ENCODE measurements at regions not wholly inside any gene's neighbourhood (a gene's known extent, or its start where the extent isn't known, plus 50 kb on each side); places are given as distances from the start of the nearest gene placed in this dataset.
"Not testable (repeated sequence)": the region's sequence is repeated elsewhere in the genome, so short reads cannot be mapped to it uniquely, and the experiment has no call there.

DNA sequence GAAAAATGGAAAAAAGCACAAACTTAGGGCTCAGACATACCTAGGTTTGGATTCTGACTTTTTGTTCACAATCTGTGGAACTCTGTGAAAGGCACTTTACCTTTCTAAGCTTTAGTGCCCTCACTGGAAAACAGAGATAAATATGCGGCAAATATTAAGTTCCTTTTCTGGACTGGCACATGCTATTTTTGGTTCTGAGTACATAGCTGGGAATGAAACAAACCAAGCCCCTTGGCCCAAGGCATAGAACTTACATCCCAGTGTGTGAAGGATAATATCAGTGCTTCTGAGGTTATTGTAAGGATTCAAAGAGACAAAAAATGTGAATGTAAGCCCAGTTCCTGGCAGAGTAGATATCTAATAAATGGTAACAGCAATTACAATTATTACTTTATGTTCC is 227.5 kb downstream of the ADAMTS15 start:
- H3K27me3 ChIP-seq (ENCODE audit: insufficient read depth, poor library complexity, severe bottlenecking), result peaks cover 2% of the 10 kb centered on the region
- DNase-seq (ENCODE audit: low read depth in 1 of 2, low spot score in 1 of 2), result no peak
- no peak overlapping the region for H3K4me3 ChIP-seq (replicated peaks; ENCODE audit: insufficient read depth, low read length)
- H3K27ac ChIP-seq (replicated peaks), result no peak overlapping the region
- TF ChIP-seq, protein P1, sequence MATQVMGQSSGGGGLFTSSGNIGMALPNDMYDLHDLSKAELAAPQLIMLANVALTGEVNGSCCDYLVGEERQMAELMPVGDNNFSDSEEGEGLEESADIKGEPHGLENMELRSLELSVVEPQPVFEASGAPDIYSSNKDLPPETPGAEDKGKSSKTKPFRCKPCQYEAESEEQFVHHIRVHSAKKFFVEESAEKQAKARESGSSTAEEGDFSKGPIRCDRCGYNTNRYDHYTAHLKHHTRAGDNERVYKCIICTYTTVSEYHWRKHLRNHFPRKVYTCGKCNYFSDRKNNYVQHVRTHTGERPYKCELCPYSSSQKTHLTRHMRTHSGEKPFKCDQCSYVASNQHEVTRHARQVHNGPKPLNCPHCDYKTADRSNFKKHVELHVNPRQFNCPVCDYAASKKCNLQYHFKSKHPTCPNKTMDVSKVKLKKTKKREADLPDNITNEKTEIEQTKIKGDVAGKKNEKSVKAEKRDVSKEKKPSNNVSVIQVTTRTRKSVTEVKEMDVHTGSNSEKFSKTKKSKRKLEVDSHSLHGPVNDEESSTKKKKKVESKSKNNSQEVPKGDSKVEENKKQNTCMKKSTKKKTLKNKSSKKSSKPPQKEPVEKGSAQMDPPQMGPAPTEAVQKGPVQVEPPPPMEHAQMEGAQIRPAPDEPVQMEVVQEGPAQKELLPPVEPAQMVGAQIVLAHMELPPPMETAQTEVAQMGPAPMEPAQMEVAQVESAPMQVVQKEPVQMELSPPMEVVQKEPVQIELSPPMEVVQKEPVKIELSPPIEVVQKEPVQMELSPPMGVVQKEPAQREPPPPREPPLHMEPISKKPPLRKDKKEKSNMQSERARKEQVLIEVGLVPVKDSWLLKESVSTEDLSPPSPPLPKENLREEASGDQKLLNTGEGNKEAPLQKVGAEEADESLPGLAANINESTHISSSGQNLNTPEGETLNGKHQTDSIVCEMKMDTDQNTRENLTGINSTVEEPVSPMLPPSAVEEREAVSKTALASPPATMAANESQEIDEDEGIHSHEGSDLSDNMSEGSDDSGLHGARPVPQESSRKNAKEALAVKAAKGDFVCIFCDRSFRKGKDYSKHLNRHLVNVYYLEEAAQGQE (IDR thresholded peaks at IDR 0.05; ENCODE audit: insufficient replicate concordance, low read depth), result no peak
- no peak for TF ChIP-seq GABPA (IDR thresholded peaks at IDR 0.05; ENCODE audit: low read depth)

DNA sequence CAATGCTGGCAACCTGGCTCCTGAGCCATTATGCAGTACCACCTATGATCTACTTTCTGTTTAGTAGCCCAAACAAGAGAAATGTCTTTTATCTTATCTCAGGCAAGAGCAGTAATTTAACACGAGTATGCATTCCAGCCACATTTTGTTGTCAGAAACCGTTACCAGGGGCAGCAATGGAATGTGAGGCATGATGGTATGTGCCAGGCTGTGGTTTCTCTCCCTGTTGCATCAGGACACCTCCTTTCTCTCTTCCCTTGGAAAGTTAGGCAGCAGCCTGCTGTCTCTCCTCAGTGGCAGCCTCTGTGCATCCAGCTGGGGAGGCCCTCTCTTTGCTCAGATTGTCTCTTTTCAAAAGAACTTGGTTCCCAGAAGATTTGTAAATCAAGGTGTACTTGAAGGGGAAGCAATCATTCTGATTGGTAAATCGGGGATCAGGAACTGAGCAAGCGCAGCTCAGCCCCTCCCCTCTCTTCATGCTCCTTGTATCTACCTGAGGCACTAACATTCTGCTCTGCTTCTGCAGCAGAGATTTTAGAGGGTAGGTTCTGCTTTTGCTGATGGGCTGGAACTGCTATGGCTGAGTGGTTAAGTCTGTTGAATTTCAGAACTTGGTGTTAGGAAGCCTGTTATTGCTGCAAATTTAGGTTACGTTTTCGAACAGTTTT is 229.2 kb downstream of the ADAMTS15 start:
- H3K4me3 ChIP-seq (replicated peaks; ENCODE audit: insufficient read depth, low read length), result no peak overlapping the region
- TF ChIP-seq, protein P1 (IDR thresholded peaks at IDR 0.05; ENCODE audit: insufficient replicate concordance, low read depth), result no peak
- no peak for TF ChIP-seq SPI1 (IDR thresholded peaks at IDR 0.05; ENCODE audit: borderline replicate concordance, low read depth)
- TF ChIP-seq, protein P2, sequence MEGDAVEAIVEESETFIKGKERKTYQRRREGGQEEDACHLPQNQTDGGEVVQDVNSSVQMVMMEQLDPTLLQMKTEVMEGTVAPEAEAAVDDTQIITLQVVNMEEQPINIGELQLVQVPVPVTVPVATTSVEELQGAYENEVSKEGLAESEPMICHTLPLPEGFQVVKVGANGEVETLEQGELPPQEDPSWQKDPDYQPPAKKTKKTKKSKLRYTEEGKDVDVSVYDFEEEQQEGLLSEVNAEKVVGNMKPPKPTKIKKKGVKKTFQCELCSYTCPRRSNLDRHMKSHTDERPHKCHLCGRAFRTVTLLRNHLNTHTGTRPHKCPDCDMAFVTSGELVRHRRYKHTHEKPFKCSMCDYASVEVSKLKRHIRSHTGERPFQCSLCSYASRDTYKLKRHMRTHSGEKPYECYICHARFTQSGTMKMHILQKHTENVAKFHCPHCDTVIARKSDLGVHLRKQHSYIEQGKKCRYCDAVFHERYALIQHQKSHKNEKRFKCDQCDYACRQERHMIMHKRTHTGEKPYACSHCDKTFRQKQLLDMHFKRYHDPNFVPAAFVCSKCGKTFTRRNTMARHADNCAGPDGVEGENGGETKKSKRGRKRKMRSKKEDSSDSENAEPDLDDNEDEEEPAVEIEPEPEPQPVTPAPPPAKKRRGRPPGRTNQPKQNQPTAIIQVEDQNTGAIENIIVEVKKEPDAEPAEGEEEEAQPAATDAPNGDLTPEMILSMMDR (IDR thresholded peaks at IDR 0.05; ENCODE audit: insufficient read depth, low read length), result no peak
- no peak for TF ChIP-seq POLR2AphosphoS5 (IDR thresholded peaks at IDR 0.05; ENCODE audit: low read depth)
- TF ChIP-seq GABPA (IDR thresholded peaks at IDR 0.05; ENCODE audit: low read depth), result no peak

GRCh38 chr11:130679247-130679646 is 230.8 kb downstream of the ADAMTS15 start:
- no peak overlapping the region for H3K4me3 ChIP-seq (replicated peaks; ENCODE audit: insufficient read depth, low read length)
- TF ChIP-seq, protein P1 (IDR thresholded peaks at IDR 0.05; ENCODE audit: insufficient replicate concordance, low read depth), result no peak
- TF ChIP-seq SPI1 (IDR thresholded peaks at IDR 0.05; ENCODE audit: borderline replicate concordance, low read depth) (no peak), POLR2AphosphoS5 (IDR thresholded peaks at IDR 0.05; ENCODE audit: low read depth) (no peak), GABPA (IDR thresholded peaks at IDR 0.05; ENCODE audit: low read depth) (no peak)
- TF ChIP-seq, protein P2 (IDR thresholded peaks at IDR 0.05; ENCODE audit: insufficient read depth, low read length), result no peak
- H3K27me3 ChIP-seq (ENCODE audit: insufficient read depth, poor library complexity, severe bottlenecking), result peaks cover 2% of the 10 kb centered on the region
- no peak for DNase-seq (ENCODE audit: low read depth in 1 of 2, low spot score in 1 of 2)
- no peak overlapping the region for H3K27ac ChIP-seq (replicated peaks)

More for the DNA sequence above, 229.2 kb downstream of the ADAMTS15 start:
- Histone ChIP-seq H3K27me3 (ENCODE audit: insufficient read depth, poor library complexity, severe bottlenecking) (peaks cover 2% of the 10 kb centered on the region), H3K27ac (replicated peaks) (no peak overlapping the region)
- no peak for DNase-seq (ENCODE audit: low read depth in 1 of 2, low spot score in 1 of 2)

GRCh38 chr11:130682471-130682870 is 233.8 kb downstream of the SNX19 start:
- H3K27ac ChIP-seq (replicated peaks); H3K4me3 ChIP-seq (replicated peaks; ENCODE audit: insufficient read depth, low read length); DNase-seq (ENCODE audit: low read depth in 1 of 2, low spot score in 1 of 2); H3K27me3 ChIP-seq (ENCODE audit: insufficient read depth, poor library complexity, severe bottlenecking): not testable (repeated sequence)
